ENCODE measurements at regions not wholly inside any gene's neighbourhood (a gene's known extent, or its start where the extent isn't known, plus 50 kb on each side); places are given as distances from the start of the nearest gene placed in this dataset.

GRCh38 chr16:65668064-65668595, 546.3 kb upstream of the CDH11 start:
- FAIRE-seq: no peak
- no peaks in the 10 kb centered on the region for H4K20me1 ChIP-seq (ENCODE audit: insufficient read depth, low read length)
- no peak overlapping the region for H3K4me3 Mint-ChIP-seq (ENCODE audit: unreplicated experiment)
- no peak overlapping the region for H3K27ac ChIP-seq (ENCODE audit: low read depth, low read length)
- H3K27me3 ChIP-seq (ENCODE audit: insufficient read depth, low read length): no peaks in the 10 kb centered on the region
- no peak for DNase-seq (ENCODE audit: low read depth)
- no peak overlapping the region for H2AFZ ChIP-seq (ENCODE audit: low read depth, low read length)
- peaks cover 11% of the 10 kb centered on the region for H3K9me3 Mint-ChIP-seq (ENCODE audit: unreplicated experiment)
- no peaks in the 10 kb centered on the region for H3K9me3 ChIP-seq (ENCODE audit: insufficient read depth, low read depth, low read length)
- H3K36me3 Mint-ChIP-seq (ENCODE audit: low read depth, unreplicated experiment): no peaks in the 10 kb centered on the region
- H3K27me3 Mint-ChIP-seq (ENCODE audit: low read depth, unreplicated experiment): peaks cover 3% of the 10 kb centered on the region
- peaks cover 25% of the 10 kb centered on the region for H3K4me1 ChIP-seq (ENCODE audit: insufficient read depth, low read length)
- no peak overlapping the region for H3K4me2 ChIP-seq (ENCODE audit: low read length)
- H3K4me3 ChIP-seq (ENCODE audit: insufficient read depth, low read depth, low read length): no peak overlapping the region
- no peak for TF ChIP-seq EZH2 (IDR thresholded peaks at IDR 0.05; ENCODE audit: insufficient read depth, low read length)
- TF ChIP-seq CTCF (IDR thresholded peaks at IDR 0.05; ENCODE audit: insufficient read depth, low read depth, low read length): no peak
- H3K27ac Mint-ChIP-seq (ENCODE audit: unreplicated experiment): no peak overlapping the region
- H3K9ac ChIP-seq (ENCODE audit: low read length): no peak overlapping the region
- no peaks in the 10 kb centered on the region for H3K79me2 ChIP-seq (ENCODE audit: insufficient read depth, low read length)
- no peaks in the 10 kb centered on the region for H3K36me3 ChIP-seq (ENCODE audit: insufficient read depth, low read length)
- peaks cover 16% of the 10 kb centered on the region for H3K4me1 Mint-ChIP-seq (ENCODE audit: low read depth, unreplicated experiment)

GRCh38 chr16:65667011-65667578, 545.2 kb upstream of the CDH11 start:
- Histone ChIP-seq H4K20me1 (ENCODE audit: insufficient read depth, low read length) (no peaks in the 10 kb centered on the region), H3K9me3 (ENCODE audit: insufficient read depth, low read depth, low read length) (no peaks in the 10 kb centered on the region), H2AFZ (ENCODE audit: low read depth, low read length) (peak overlapping the region; percentile 39), H3K4me3 (ENCODE audit: insufficient read depth, low read depth, low read length) (no peak overlapping the region), H3K4me2 (ENCODE audit: low read length) (no peak overlapping the region), H3K9ac (ENCODE audit: low read length) (no peak overlapping the region), H3K79me2 (ENCODE audit: insufficient read depth, low read length) (no peaks in the 10 kb centered on the region), H3K27ac (ENCODE audit: low read depth, low read length) (no peak overlapping the region), H3K27me3 (ENCODE audit: insufficient read depth, low read length) (no peaks in the 10 kb centered on the region), H3K4me1 (ENCODE audit: insufficient read depth, low read length) (peaks cover 21% of the 10 kb centered on the region), H3K36me3 (ENCODE audit: insufficient read depth, low read length) (no peaks in the 10 kb centered on the region)
- Mint-ChIP-seq H3K4me1 (ENCODE audit: low read depth, unreplicated experiment) (peaks cover 13% of the 10 kb centered on the region), H3K9me3 (ENCODE audit: unreplicated experiment) (peaks cover 11% of the 10 kb centered on the region), H3K27me3 (ENCODE audit: low read depth, unreplicated experiment) (no peaks in the 10 kb centered on the region), H3K27ac (ENCODE audit: unreplicated experiment) (no peak overlapping the region), H3K36me3 (ENCODE audit: low read depth, unreplicated experiment) (no peaks in the 10 kb centered on the region), H3K4me3 (ENCODE audit: unreplicated experiment) (no peak overlapping the region)
- TF ChIP-seq CTCF (IDR thresholded peaks at IDR 0.05; ENCODE audit: insufficient read depth, low read depth, low read length) (peak; percentile 7), EZH2 (IDR thresholded peaks at IDR 0.05; ENCODE audit: insufficient read depth, low read length) (no peak)
- peak; percentile 31 for DNase-seq (ENCODE audit: low read depth)
- FAIRE-seq: no peak
